ENCODE measurements at regions not wholly inside any gene's neighbourhood (a gene's known extent, or its start where the extent isn't known, plus 50 kb on each side); places are given as distances from the start of the nearest gene placed in this dataset.

- no peak for FAIRE-seq
Measured at GRCh38 chr17:71110326-71110725, 941.0 kb downstream of the KCNJ2 start.

- no peak for FAIRE-seq
Measured at GRCh38 chr17:71111460-71111859, 942.1 kb downstream of the KCNJ2 start.

GRCh38 chr17:71111934-71112333 is 942.6 kb downstream of the KCNJ2 start:
- FAIRE-seq, result no peak

DNA sequence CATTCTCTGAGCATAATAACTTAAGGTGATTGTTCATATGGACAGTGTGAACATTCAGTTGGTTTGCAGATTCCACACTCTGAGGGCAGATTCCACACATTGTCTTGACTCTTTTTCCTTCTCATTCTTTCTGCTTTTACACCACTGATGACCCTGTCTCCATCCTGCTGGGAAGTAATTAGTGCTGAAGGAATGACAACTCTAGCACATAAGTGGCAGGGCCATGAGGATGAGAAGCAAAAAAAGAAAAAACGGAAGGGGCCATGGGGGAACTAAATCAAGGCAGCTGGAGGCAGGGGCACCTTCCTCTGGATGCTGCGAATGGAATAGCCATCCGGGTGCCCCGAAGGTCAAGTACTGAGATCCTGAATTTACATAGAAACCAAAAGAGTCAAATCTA is 944.0 kb downstream of the KCNJ2 start:
- FAIRE-seq, result no peak

DNA sequence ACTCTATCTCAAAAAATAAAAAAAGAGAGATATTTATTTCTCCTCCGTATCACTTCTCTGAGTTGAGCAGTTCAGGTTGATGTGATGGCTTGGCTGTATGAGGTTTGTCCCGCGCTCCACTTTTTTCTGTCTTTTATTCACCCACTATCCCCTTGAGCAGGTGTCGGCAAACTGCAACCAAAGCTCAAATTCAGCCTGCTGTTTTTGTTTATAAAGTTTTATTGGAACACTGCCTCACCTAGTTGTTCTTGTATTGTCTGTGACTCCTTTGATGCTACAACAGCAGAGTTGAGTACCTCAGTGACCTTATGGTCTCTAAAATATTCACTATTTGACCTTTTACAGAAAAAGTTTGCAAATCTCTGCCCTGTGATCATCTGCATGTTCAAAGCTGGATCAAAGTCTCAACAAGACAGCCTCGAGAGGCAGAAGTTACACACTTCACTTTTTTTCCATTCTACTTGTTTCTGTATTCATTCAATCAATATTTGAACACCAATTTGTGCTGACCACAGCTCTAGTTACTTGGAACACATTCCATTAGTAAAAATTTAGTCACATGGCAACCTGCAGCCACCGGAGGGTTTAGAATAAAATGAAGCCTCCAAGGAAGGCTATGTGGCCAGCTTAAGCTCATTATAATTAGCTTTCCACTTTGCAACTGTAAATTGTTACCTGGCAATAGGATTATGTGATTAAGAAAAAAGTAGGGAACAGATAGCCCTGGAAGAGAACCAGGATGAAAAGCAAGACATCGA is 945.8 kb downstream of the KCNJ2 start:
- no peak for FAIRE-seq

- no peak for FAIRE-seq
Measured at GRCh38 chr17:71115669-71115972, 946.3 kb downstream of the KCNJ2 start.

- FAIRE-seq, result no peak
Measured at GRCh38 chr17:71117466-71117865, 948.1 kb downstream of the KCNJ2 start.

- FAIRE-seq, result no peak
Measured at GRCh38 chr17:71118039-71118438, 948.7 kb downstream of the KCNJ2 start.

DNA sequence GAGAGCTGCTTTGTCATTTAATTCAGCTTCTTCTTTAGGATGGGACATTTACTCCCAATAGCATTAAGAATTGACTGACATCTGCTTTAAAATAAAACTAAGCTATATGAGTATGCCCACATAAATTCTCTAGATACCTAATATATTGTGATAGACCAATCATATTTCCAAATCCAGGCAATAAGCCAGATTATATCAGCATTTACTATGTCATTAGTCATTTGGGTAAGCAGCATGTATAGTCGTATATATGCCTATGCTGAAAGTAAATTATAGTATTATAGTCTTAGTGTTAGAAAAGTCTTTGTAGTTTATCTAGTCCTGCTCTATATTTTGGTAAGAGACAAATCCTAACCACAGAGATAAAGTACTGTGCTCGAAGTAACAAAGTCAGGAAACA is 958.1 kb downstream of the KCNJ2 start:
- no peak for FAIRE-seq

GRCh38 chr17:71142333-71142732 is 973.0 kb downstream of the KCNJ2 start:
- FAIRE-seq, result no peak

DNA sequence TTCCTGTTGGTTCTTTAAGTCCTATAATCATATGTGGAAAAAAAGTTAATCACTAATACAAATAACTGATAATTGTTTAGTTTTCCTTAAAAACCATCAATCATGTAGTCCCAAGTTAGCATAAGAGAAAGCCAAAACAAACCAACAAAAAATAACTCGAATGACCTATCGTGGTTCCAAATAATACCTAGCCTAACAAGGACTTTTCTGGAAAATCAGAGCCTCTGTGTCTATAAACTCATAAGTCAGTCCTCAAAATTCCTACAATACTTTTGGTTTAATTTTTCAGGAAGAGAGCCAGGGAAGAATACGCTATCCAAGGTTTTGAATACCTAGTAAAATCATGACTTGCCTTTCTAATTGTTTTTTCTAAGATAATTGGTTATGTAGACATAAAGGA is 975.3 kb upstream of the SOX9 start:
- FAIRE-seq, result no peak

DNA sequence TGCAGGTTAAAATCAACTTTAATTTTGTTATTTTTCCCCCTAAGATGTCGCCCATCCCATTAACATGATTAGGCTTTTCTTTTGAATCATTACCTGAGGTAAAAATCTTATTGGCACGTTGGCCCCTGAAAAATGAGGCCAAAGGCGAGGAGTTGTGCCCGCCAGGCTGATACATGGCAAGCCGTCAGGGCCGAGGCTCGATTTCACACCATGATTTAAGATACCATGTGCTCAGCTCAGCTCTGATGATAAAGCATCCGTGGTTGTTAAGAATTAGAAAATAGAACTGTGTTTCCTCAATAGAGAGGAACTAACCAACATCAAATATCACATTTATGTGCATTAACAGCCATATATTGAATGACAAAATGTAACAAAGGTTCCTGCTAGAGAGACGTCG is 972.9 kb upstream of the SOX9 start:
- no peak for FAIRE-seq

- FAIRE-seq, result no peak
Measured at GRCh38 chr17:71149607-71150006, 971.2 kb upstream of the SOX9 start.

- FAIRE-seq, result no peak
Measured at GRCh38 chr17:71157297-71157696, 963.5 kb upstream of the SOX9 start.

DNA sequence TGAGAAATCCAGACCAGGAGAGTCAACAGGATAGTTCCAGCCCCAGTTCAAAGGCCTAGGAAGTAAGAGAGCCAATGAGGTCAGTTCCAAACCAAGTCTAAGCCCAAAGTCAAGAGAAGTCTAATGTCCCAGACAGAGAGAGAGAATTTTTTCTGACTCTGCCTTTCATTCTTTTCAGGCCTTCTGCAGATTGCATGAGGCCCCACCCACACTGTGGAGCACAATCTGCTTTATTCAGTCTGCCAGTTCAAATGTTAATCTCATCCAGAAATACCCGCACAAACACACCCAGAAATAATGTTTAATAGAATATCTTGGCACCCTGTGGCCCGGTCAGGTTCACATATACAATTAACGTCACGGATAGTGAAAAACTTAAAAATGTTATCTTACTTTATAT is 962.4 kb upstream of the SOX9 start:
- no peak for FAIRE-seq

- no peak for FAIRE-seq
Measured at GRCh38 chr17:71163121-71163812, 957.6 kb upstream of the SOX9 start.

DNA sequence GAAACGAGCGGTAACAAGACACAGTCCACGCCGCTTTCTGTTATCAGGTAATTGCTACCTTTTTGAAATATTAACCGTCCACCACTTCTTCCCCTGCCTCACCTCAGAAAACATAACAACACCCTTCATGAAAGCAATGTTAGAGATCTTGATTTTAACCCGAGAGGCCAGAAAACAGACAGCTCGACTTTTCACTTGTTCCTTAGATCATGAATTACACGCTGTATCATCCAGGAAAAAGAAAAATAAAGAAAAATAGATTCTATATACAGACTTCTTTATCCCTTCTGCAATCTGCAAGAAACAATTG is 957.1 kb upstream of the SOX9 start:
- no peak for FAIRE-seq

GRCh38 chr17:71164561-71164960 is 956.3 kb upstream of the SOX9 start:
- FAIRE-seq, result no peak

- no peak for FAIRE-seq
Measured at GRCh38 chr17:71166311-71166710, 954.5 kb upstream of the SOX9 start.

DNA sequence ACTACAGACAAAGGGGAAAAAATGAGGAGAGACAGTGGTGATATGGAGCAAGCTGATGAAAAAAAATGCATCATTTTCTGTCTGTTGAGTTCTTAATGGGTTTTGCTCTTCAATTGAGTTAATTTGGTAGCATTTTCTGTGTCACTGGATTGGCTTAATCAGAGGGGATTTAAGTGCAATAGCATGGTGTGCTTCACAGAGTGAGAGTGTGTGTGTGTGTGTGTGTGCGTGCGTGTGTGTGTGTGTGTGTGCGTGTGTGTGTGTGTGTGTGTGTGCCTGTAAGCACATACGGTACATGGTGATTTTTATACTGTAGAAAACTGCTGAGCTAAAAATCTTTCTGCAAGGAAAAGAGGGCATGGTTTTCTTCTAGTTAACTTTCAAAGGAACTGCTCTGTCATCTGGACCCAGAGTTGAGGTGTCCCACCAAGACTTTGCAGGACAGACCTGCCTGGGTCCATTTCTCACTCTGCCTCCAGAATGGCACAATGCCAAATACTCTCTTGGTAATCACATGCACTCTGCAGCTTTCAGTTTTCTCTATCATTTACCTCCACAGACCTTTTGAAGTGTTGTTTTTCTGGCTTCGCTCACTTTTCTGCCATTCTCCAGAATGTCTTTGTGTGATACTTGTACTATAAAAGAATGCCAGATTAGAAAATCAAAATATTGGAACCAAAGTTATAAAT is 952.6 kb upstream of the SOX9 start:
- FAIRE-seq, result no peak

DNA sequence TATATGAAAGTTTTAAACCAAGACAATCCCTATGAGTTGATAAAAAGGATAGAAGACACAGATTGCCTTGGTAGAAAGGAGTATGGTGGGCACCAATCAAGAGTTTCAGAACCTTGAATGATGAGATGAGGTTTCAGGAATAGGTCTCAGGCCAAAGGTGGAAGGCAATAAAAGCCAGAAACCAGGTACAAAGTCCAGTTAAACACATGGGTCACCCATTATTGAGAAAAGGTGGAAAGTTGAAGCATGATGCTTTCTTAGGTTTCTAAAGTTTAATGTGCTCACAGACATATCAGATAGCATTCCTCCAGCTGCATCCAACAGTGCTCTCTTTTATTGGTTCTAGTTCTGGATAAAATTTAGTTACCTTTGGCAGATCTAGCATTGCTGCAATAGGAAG is 950.8 kb upstream of the SOX9 start:
- FAIRE-seq, result no peak

- FAIRE-seq, result no peak
Measured at GRCh38 chr17:71171270-71171669, 949.5 kb upstream of the SOX9 start.

DNA sequence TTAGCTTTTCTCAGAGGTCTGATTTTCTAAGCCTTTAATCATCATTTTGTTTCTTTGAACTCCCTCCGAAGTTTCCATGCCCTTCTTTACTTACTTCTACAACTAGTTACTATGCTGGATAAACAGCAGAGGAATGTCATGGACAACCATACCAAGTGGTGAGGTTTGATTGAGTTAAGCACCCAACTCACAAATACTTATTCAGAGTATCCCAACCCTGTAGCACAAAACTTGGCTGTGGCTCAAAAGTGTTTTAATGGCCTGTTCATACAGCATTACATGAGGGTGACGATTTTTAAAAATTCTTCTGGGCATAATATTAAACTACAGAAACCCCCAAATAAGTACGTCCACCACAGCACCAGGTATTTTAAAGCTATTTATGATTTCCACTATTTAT is 946.8 kb upstream of the SOX9 start:
- no peak for FAIRE-seq

- no peak for FAIRE-seq
Measured at GRCh38 chr17:71176331-71176730, 944.5 kb upstream of the SOX9 start.
